Type B pancreatic cell (in vitro differentiated cells): ENCODE measurements at regions not wholly inside any gene's neighbourhood (a gene's known extent, or its start where the extent isn't known, plus 50 kb on each side); places are given as distances from the start of the nearest gene placed in this dataset.
A peak's percentile ranks its signal among the peaks of the same experiment; 100 is the strongest.

Experiments used
- DNase-seq: peaks from one replicate; pipeline ENCODE4 v3.0.0; 2021; ENCODE audit warnings: mixed read lengths; ENCODE audit not compliant: unreplicated experiment; ENCODE audit errors: extremely low spot score
- H3K27ac Mint-ChIP-seq: 2 replicates; pipeline ENCODE4 v1.8.0; 2021; ENCODE audit warnings: mild to moderate bottlenecking, mixed read lengths
- H3K27me3 Mint-ChIP-seq: 2 replicates; pipeline ENCODE4 v1.8.0; 2021; ENCODE audit warnings: mixed read lengths
- H3K36me3 Mint-ChIP-seq: 2 replicates; pipeline ENCODE4 v1.8.0; 2021; ENCODE audit warnings: mixed read lengths
- H3K4me1 Mint-ChIP-seq: one replicate; pipeline ENCODE4 v1.8.0; 2021; ENCODE audit warnings: mixed read lengths; ENCODE audit not compliant: unreplicated experiment
- H3K4me3 Mint-ChIP-seq: 2 replicates; pipeline ENCODE4 v1.8.0; 2021; ENCODE audit warnings: mild to moderate bottlenecking, mixed read lengths
- H3K9me3 Mint-ChIP-seq: 2 replicates; pipeline ENCODE4 v1.8.0; 2021; ENCODE audit warnings: mixed read lengths
- CTCF ChIP-seq: fragments of 200-600 bp; sonication (generic); conservative IDR thresholded peaks from 2 replicates; pipeline ENCODE4 v1.5.0; 2021; ENCODE audit warnings: antibody characterized with exemption, mild to moderate bottlenecking

- Mint-ChIP-seq H3K27me3 (peaks cover 36% of the 10 kb centered on the region), H3K4me1 (peaks cover 40% of the 10 kb centered on the region), H3K36me3 (no peaks in the 10 kb centered on the region), H3K9me3 (no peaks in the 10 kb centered on the region), H3K27ac (no peak overlapping the region), H3K4me3 (no peak overlapping the region)
- peak; percentile 85 for TF ChIP-seq CTCF
- DNase-seq: no peak
Measured at GRCh38 chr1:29703596-29704370, 467.5 kb downstream of the PTPRU start.

GRCh38 chr1:29700491-29700890, 464.2 kb downstream of the PTPRU start:
- Mint-ChIP-seq H3K4me1 (peaks cover 36% of the 10 kb centered on the region), H3K27ac (no peak overlapping the region), H3K36me3 (no peaks in the 10 kb centered on the region), H3K4me3 (no peak overlapping the region), H3K27me3 (peaks cover 30% of the 10 kb centered on the region), H3K9me3 (no peaks in the 10 kb centered on the region)
- DNase-seq: no peak
- no peak for TF ChIP-seq CTCF

GRCh38 chr1:29698626-29699025, 462.3 kb downstream of the PTPRU start:
- DNase-seq: no peak
- Mint-ChIP-seq H3K36me3 (no peaks in the 10 kb centered on the region), H3K4me1 (peaks cover 26% of the 10 kb centered on the region), H3K27me3 (peaks cover 20% of the 10 kb centered on the region), H3K4me3 (no peak overlapping the region), H3K27ac (no peak overlapping the region), H3K9me3 (peaks cover 2% of the 10 kb centered on the region)
- no peak for TF ChIP-seq CTCF

GRCh38 chr1:29698033-29698432, 461.7 kb downstream of the PTPRU start:
- Mint-ChIP-seq H3K27ac (no peak overlapping the region), H3K27me3 (peaks cover 21% of the 10 kb centered on the region)
- no peak for DNase-seq

GRCh38 chr1:29697391-29697780, 461.1 kb downstream of the PTPRU start:
- Mint-ChIP-seq H3K4me1 (peaks cover 22% of the 10 kb centered on the region), H3K36me3 (no peaks in the 10 kb centered on the region), H3K9me3 (peaks cover 8% of the 10 kb centered on the region), H3K27me3 (peaks cover 21% of the 10 kb centered on the region), H3K27ac (no peak overlapping the region), H3K4me3 (no peak overlapping the region)
- no peak for TF ChIP-seq CTCF
- no peak for DNase-seq

More at GRCh38 chr1:29698033-29698432, 461.7 kb downstream of the PTPRU start:
- Mint-ChIP-seq H3K4me3 (no peak overlapping the region), H3K9me3 (peaks cover 8% of the 10 kb centered on the region), H3K36me3 (no peaks in the 10 kb centered on the region), H3K4me1 (peaks cover 22% of the 10 kb centered on the region)
- TF ChIP-seq CTCF: peak; percentile 71
